K562 (cell line): ENCODE measurements at regions not wholly inside any gene's neighbourhood (a gene's known extent, or its start where the extent isn't known, plus 50 kb on each side); places are given as distances from the start of the nearest gene placed in this dataset.

ENCODE experiments used
- ATF1 ChIP-seq, 2 experiments: fragments of 450-650 bp in 1 of 2; IDR thresholded peaks; 2 replicates each; pipeline ENCODE4 v1.6.1; 2016; ENCODE audit warnings: missing compliant biosample characterization in 1 of 2, missing genetic modification characterization in 1 of 2
- CAMTA2 ChIP-seq: fragments of 250-450 bp; sonication (Bioruptor Pico); conservative IDR thresholded peaks from 2 replicates; pipeline ENCODE4 v1.5.1; 2022
- CTCF ChIP-seq, 3 experiments: IDR thresholded peaks in 2 of 3; conservative IDR thresholded peaks in 1 of 3; 2 replicates each; pipeline ENCODE4 v1.5.1; 2011 to 2012; ENCODE audit warnings: low read length in 3 of 3, mild to moderate bottlenecking in 3 of 3, control low read depth in 2 of 3, improper control_type of control experiment in 1 of 3, inconsistent platforms in 1 of 3, low read depth in 1 of 3, mixed read lengths in 1 of 3, moderate library complexity in 1 of 3; ENCODE audit not compliant: insufficient read depth in 2 of 3
- E2F5 ChIP-seq: sonication (generic); formaldehyde crosslinking; IDR thresholded peaks from 2 replicates; pipeline ENCODE4 v1.8.0; 2022; ENCODE audit warnings: mild to moderate bottlenecking, missing genetic modification reagents
- GTF2F1 ChIP-seq: IDR thresholded peaks from 2 replicates; pipeline ENCODE4 v1.6.1; 2011; ENCODE audit warnings: low read depth, low read length, improper control_type of control experiment
- HNRNPK ChIP-seq: fragments of 200-400 bp; formaldehyde crosslinking; IDR thresholded peaks from one replicate; pipeline ENCODE4 v1.6.1; 2018; ENCODE audit warnings: mild to moderate bottlenecking, low read depth, low read length; ENCODE audit not compliant: poor library complexity, severe bottlenecking
- JUND ChIP-seq, 2 experiments: IDR thresholded peaks; 2 replicates in 1 of 2; 3 replicates in 1 of 2; pipeline ENCODE4 v1.6.1; 2011; ENCODE audit warnings: borderline replicate concordance in 2 of 2, low read depth in 2 of 2, low read length in 2 of 2, improper control_type of control experiment in 1 of 2, missing biosample characterization in 1 of 2, missing genetic modification characterization in 1 of 2, missing genetic modification reagents in 1 of 2
- MEF2D ChIP-seq: conservative IDR thresholded peaks from 2 replicates; pipeline ENCODE4 v1.6.1; 2016; ENCODE audit warnings: low read depth, missing genetic modification characterization, missing compliant biosample characterization
- POLR2AphosphoS5 ChIP-seq: IDR thresholded peaks from 2 replicates; pipeline ENCODE4 v1.6.1; 2011; ENCODE audit warnings: mild to moderate bottlenecking, low read depth, low read length, moderate library complexity; ENCODE audit not compliant: control insufficient read depth, insufficient read depth
- TAF9B ChIP-seq: fragments of 450-650 bp; IDR thresholded peaks from 2 replicates; pipeline ENCODE4 v1.6.1; 2018; ENCODE audit warnings: mild to moderate bottlenecking; ENCODE audit not compliant: partially characterized antibody
- TEAD4 ChIP-seq, 2 experiments: sonication (generic) in 1 of 2; formaldehyde crosslinking in 1 of 2; IDR thresholded peaks; 2 replicates each; pipeline versions ENCODE4 v1.6.1 to v1.8.0; 2012 to 2022; ENCODE audit warnings: borderline replicate concordance in 1 of 2, inconsistent platforms in 1 of 2, low read length in 1 of 2, mild to moderate bottlenecking in 1 of 2, missing genetic modification reagents in 1 of 2
- ZNF134 ChIP-seq: fragments of 250-450 bp; sonication (Bioruptor Pico); conservative IDR thresholded peaks from 2 replicates; pipeline ENCODE4 v1.4.0; 2020
- ZNF41 ChIP-seq: fragments of 250-450 bp; sonication (Bioruptor Pico); conservative IDR thresholded peaks from 2 replicates; pipeline ENCODE4 v1.4.0; 2020; ENCODE audit warnings: mild to moderate bottlenecking
- TF ChIP-seq, protein P1 (sequence below), 2 experiments: fragments of 450-650 bp; IDR thresholded peaks; 2 replicates each; pipeline ENCODE4 v1.6.1; 2016; ENCODE audit warnings: mild to moderate bottlenecking in 2 of 2, borderline replicate concordance in 1 of 2, low read depth in 1 of 2, moderate library complexity in 1 of 2

DNA sequence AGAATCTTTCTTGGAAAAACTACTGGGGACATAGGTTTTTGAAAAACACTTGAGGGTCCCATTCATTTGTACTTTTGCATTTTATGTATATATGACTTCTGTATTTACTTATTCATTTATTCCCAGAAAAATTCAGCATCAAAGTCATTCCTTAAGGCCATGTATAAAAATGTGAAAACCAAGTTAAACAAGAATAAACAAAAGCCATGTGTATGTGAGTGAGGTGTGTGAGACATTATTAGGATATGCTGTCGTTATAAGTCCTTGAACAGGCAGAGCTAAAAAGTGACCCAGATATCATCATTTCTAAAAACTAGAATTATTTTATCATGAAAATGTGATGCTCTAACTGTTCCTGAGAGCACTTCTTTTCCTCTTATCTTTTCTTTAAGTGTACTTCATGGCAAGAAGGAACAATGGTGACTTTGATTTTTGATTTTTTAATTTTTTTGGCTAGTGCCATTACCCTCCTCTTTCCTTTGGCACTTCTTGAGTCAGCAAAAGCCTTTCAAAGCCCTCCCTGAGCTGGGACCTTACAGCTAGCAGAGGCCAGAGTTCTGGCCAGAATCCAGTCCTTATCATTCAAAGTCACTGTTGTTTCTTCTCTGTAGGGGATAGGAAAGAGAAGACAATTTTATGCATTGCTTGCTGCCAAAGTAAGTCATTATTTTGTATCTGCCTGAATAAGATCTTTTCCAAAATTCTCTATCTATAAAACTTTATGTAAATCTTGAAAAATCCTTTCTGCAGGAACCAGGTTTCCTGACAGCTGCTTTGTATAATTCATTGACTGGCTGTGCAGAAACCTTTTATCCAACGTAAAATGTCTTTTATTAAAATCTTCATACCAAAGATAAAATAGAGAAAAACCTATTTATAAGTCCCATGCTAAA lies 419.7 kb upstream of the PRICKLE1 start:
- TF ChIP-seq E2F5 (CRISPR knock-in tag) = no peak
- no peak for TF ChIP-seq CAMTA2
- no peak for TF ChIP-seq ZNF41 (CRISPR knock-in tag)
- TF ChIP-seq, protein P1, sequence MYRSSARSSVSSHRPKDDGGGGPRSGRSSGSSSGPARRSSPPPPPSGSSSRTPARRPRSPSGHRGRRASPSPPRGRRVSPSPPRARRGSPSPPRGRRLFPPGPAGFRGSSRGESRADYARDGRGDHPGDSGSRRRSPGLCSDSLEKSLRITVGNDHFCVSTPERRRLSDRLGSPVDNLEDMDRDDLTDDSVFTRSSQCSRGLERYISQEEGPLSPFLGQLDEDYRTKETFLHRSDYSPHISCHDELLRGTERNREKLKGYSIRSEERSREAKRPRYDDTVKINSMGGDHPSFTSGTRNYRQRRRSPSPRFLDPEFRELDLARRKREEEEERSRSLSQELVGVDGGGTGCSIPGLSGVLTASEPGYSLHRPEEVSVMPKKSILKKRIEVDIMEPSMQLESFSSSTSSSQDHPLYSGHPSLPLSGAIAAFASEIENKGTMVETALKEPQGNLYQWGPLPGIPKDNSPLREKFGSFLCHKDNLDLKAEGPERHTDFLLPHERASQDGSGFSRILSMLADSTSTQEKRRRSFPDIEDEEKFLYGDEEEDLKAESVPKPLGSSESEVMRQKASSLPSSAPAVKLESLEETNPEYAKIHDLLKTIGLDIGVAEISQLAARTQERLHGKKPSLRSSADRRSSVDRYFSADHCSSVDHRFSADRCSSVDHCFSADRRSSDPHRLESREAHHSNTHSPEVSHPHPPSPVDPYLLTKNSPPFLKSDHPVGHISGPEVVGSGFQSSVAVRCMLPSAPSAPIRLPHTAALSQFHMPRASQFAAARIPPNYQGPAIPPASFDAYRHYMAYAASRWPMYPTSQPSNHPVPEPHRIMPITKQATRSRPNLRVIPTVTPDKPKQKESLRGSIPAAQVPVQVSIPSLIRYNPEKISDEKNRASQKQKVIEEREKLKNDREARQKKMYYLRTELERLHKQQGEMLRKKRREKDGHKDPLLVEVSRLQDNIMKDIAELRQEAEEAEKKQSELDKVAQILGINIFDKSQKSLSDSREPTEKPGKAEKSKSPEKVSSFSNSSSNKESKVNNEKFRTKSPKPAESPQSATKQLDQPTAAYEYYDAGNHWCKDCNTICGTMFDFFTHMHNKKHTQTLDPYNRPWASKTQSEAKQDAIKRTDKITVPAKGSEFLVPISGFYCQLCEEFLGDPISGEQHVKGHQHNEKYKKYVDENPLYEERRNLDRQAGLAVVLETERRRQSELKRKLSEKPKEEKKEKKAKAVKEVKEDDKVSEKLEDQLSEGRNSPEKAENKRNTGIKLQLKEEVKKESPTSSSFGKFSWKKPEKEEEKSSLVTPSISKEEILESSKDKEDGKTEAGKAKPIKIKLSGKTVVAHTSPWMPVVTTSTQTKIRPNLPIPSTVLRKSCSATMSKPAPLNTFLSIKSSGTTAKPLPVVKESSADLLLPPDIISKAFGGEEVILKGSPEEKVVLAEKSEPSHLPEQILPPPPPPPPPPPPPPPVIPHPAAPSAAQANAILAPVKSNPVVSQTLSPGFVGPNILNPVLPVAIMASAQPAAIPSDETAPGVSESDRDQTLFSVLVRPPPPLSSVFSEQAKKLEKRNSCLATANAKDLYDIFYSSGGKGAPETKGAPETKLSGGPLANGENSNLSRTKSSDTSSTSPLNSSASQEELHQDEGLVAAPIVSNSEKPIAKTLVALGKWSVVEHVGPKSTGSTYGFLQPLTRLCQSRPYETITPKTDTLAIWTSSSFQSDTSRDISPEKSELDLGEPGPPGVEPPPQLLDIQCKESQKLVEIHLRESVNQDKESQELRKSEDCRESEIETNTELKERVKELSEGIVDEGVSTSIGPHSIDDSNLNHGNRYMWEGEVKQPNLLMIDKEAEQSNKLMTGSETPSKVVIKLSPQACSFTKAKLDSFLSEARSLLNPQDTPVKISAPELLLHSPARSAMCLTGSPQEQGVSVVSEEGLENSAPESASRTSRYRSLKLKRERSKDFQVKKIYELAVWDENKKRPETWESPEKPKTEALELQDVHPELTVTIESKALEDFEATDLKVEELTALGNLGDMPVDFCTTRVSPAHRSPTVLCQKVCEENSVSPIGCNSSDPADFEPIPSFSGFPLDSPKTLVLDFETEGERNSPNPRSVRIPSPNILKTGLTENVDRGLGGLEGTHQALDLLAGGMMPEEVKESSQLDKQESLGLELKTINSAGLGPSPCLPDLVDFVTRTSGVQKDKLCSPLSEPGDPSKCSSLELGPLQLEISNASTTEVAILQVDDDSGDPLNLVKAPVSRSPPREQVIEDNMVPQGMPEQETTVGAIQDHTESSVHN (IDR thresholded peaks at IDR 0.05; ENCODE audit: borderline replicate concordance in 1 of 2, low read depth in 1 of 2) = no peak
- TF ChIP-seq CTCF (IDR thresholded peaks at IDR 0.05 in 2 of 3, conservative IDR thresholded peaks at IDR 0.05 in 1 of 3; ENCODE audit: insufficient read depth in 2 of 3, low read depth in 1 of 3, low read length in 3 of 3) = no peak
- TF ChIP-seq POLR2AphosphoS5 = no peak
- TF ChIP-seq MEF2D (tag) = no peak
- TF ChIP-seq TEAD4 (IDR thresholded peaks at IDR 0.05; ENCODE audit: low read length) = no peak
- TF ChIP-seq TEAD4 (CRISPR knock-in tag; IDR thresholded peaks at IDR 0.05; ENCODE audit: borderline replicate concordance) = no peak
- no peak for TF ChIP-seq HNRNPK
- no peak for TF ChIP-seq ATF1 (CRISPR knock-in tag; IDR thresholded peaks at IDR 0.05)
- TF ChIP-seq ATF1 (tag; IDR thresholded peaks at IDR 0.05) = no peak
- TF ChIP-seq ZNF134 (CRISPR knock-in tag) = no peak
- TF ChIP-seq GTF2F1 = no peak
- TF ChIP-seq TAF9B = no peak
- no peak for TF ChIP-seq JUND (IDR thresholded peaks at IDR 0.05; ENCODE audit: borderline replicate concordance, low read depth, low read length)
- TF ChIP-seq JUND (tag; IDR thresholded peaks at IDR 0.05; ENCODE audit: borderline replicate concordance, low read depth, low read length) = no peak
